ENCODE measurements at regions not wholly inside any gene's neighbourhood (a gene's known extent, or its start where the extent isn't known, plus 50 kb on each side); places are given as distances from the start of the nearest gene placed in this dataset.

GRCh38 chr20:51217347-51218045, 194.6 kb upstream of the KCNG1 start:
- no peak for TF ChIP-seq CTCF (conservative IDR thresholded peaks at IDR 0.05; ENCODE audit: low read depth, low read length)
- no peak for TF ChIP-seq MXI1 (IDR thresholded peaks at IDR 0.05; ENCODE audit: borderline replicate concordance, low read depth, low read length)
- no peak for TF ChIP-seq POLR2A (IDR thresholded peaks at IDR 0.05; ENCODE audit: low read depth, low read length)
- TF ChIP-seq CEBPB (IDR thresholded peaks at IDR 0.05; ENCODE audit: low read depth, low read length): no peak
- no peak for TF ChIP-seq RFX5 (IDR thresholded peaks at IDR 0.05; ENCODE audit: low read depth, low read length)

Measured in IMR-90 (cell line).